GM19397 (cell line): ENCODE measurements at regions not wholly inside any gene's neighbourhood (a gene's known extent, or its start where the extent isn't known, plus 50 kb on each side); places are given as distances from the start of the nearest gene placed in this dataset.
"Not testable (repeated sequence)": the region's sequence is repeated elsewhere in the genome, so short reads cannot be mapped to it uniquely, and the experiment has no call there.

Experiments
- ATAC-seq: cut with Tn5 transposase; IDR thresholded peaks from one replicate; pipeline ENCODE4 v1.9.1; 2021; ENCODE audit warnings: mild to moderate bottlenecking, moderate library complexity; ENCODE audit not compliant: unreplicated experiment

- no peak for ATAC-seq
These were observed 462.1 kb upstream of the DPP6 start for GRCh38 chr7:153590136-153590535.

GRCh38 chr7:153590571-153590970 is 461.6 kb upstream of the DPP6 start:
- ATAC-seq: no peak

- ATAC-seq: no peak
These were observed 444.8 kb upstream of the DPP6 start for GRCh38 chr7:153607354-153607753.

- no peak for ATAC-seq
These were observed 435.4 kb upstream of the DPP6 start for GRCh38 chr7:153616711-153617325.

GRCh38 chr7:153627323-153627722 is 424.9 kb upstream of the DPP6 start:
- no peak for ATAC-seq

- no peak for ATAC-seq
These were observed 423.8 kb upstream of the DPP6 start for GRCh38 chr7:153628406-153628805.

GRCh38 chr7:153628825-153629224 is 423.4 kb upstream of the DPP6 start:
- no peak for ATAC-seq

GRCh38 chr7:153638821-153639435 is 413.3 kb upstream of the DPP6 start:
- no peak for ATAC-seq

GRCh38 chr7:153640586-153640985 is 411.6 kb upstream of the DPP6 start:
- ATAC-seq: no peak

- no peak for ATAC-seq
These were observed 411.0 kb upstream of the DPP6 start for GRCh38 chr7:153641199-153641598.

GRCh38 chr7:153642989-153643388 is 409.2 kb upstream of the DPP6 start:
- ATAC-seq: no peak

GRCh38 chr7:153657182-153657800 is 394.9 kb upstream of the DPP6 start:
- no peak for ATAC-seq

- ATAC-seq: no peak
These were observed 377.1 kb upstream of the DPP6 start for GRCh38 chr7:153675131-153675530.

GRCh38 chr7:153682628-153683027 is 369.6 kb upstream of the DPP6 start:
- no peak for ATAC-seq

- ATAC-seq: no peak
These were observed 356.0 kb upstream of the DPP6 start for GRCh38 chr7:153696242-153696641.

- ATAC-seq: no peak
These were observed 354.2 kb upstream of the DPP6 start for GRCh38 chr7:153698046-153698445.

- no peak for ATAC-seq
These were observed 350.5 kb upstream of the DPP6 start for GRCh38 chr7:153701678-153702077.

- not testable (repeated sequence) for ATAC-seq
These were observed 328.3 kb upstream of the DPP6 start for GRCh38 chr7:153723892-153724291.

GRCh38 chr7:153731504-153731903 is 320.7 kb upstream of the DPP6 start:
- not testable (repeated sequence) for ATAC-seq

GRCh38 chr7:153743434-153743833 is 308.8 kb upstream of the DPP6 start:
- ATAC-seq: not testable (repeated sequence)

GRCh38 chr7:153747969-153748368 is 304.2 kb upstream of the DPP6 start:
- ATAC-seq: not testable (repeated sequence)

GRCh38 chr7:153748885-153749284 is 303.3 kb upstream of the DPP6 start:
- ATAC-seq: not testable (repeated sequence)
